Omental fat pad (tissue), 3 donors: ENCODE measurements at regions not wholly inside any gene's neighbourhood (a gene's known extent, or its start where the extent isn't known, plus 50 kb on each side); places are given as distances from the start of the nearest gene placed in this dataset.

ENCODE experiments used
- ATAC-seq: fragments of 150-250 bp; one replicate; pipeline ENCODE4 v1.9.1; 2016; ENCODE audit warnings: mild to moderate bottlenecking, moderate library complexity; ENCODE audit not compliant: low FRiP score
- DNase-seq: peaks from one replicate; pipeline ENCODE4 v3.0.0-alpha.2; 2019; ENCODE audit warnings: low spot score
- CTCF ChIP-seq, 3 donors: fragments of 450-650 bp; IDR thresholded peaks; one replicate each; pipeline ENCODE4 v1.5.1; 2016 to 2017; ENCODE audit warnings: antibody characterized with exemption in 3 of 3, mild to moderate bottlenecking in 3 of 3, moderate library complexity in 2 of 3

DNA sequence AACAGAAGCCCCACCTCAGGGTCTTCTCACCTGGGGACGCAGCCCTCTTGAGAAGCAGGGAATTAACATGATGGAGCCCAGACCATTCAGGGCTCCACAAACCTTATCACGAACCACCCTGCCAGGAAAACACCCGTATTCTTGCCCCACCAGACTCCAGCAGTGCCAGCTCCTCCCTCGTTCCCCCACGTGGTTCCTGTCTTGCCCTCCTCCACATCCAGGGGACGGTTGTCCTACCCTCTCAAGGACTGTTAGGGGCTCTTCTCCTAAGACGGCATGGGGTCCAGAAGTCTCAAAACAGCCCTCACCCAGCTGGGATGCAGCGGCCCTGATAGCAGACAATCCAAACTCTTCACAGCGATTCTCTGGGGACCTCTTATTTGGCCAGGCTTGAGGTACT lies 372.2 kb upstream of the HS6ST1 start:
- ATAC-seq (no peak), DNase-seq (no peak)
- TF ChIP-seq CTCF (IDR thresholded peaks at IDR 0.05): no peak

GRCh38 chr2:128691526-128691925 lies 372.9 kb upstream of the HS6ST1 start:
- ATAC-seq (no peak), DNase-seq (no peak)
- TF ChIP-seq CTCF (IDR thresholded peaks at IDR 0.05): no peak

GRCh38 chr2:128692895-128693742 lies 374.5 kb upstream of the HS6ST1 start:
- ATAC-seq (no peak), DNase-seq (no peak)
- TF ChIP-seq CTCF (IDR thresholded peaks at IDR 0.05): no peak

- ATAC-seq (no peak), DNase-seq (no peak)
- no peak for TF ChIP-seq CTCF (IDR thresholded peaks at IDR 0.05)
These were observed 375.0 kb upstream of the HS6ST1 start for GRCh38 chr2:128693743-128694029.

GRCh38 chr2:128695646-128696220 lies 377.1 kb upstream of the HS6ST1 start:
- TF ChIP-seq CTCF (IDR thresholded peaks at IDR 0.05): no peak

DNA sequence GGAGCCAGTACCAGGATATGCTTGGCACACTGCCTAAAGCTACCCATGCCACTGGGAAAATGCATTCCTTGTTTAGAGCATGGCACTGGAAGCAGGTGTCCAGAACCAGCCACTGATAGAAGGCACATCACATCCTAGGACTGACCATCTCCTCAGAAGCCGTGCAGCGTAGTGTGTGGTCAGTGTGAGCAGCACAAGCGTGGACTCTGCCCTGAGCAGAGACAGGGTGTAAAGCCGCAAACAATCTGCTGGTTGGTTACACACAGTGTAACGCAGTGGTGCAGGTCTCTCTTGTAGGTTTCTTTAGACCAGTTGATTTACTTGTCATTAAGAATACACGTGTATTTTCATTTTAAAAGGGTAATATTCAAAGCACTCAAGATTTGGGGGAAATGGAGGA lies 377.8 kb upstream of the HS6ST1 start:
- ATAC-seq: no peak
- no peak for TF ChIP-seq CTCF (IDR thresholded peaks at IDR 0.05)

More at GRCh38 chr2:128695646-128696220, 377.1 kb upstream of the HS6ST1 start:
- ATAC-seq (no peak), DNase-seq (no peak)

DNA sequence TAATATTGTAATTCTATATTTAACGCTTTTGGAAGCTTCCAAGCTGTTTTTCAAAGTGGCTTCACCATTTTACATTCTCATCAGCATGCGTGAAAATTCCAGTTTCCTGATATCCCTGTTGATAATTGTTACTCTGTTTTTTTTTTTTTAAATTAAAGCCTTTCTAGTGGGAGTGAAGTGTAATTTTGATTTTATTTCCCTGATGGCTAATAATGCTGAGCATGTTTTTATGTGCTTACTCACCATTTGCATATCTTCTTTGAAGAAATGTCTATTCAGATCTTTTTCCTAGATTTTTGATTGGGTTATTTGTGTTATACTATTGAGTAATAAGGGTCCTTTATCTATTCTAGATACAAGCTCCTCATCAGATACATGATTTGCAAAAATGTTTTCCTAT lies 382.8 kb upstream of the HS6ST1 start:
- no peak for TF ChIP-seq CTCF (IDR thresholded peaks at IDR 0.05)
- DNase-seq: no peak
- ATAC-seq: no peak

More for the DNA sequence above, 377.8 kb upstream of the HS6ST1 start:
- no peak for DNase-seq
